GM19238 (cell line): ENCODE measurements at regions not wholly inside any gene's neighbourhood (a gene's known extent, or its start where the extent isn't known, plus 50 kb on each side); places are given as distances from the start of the nearest gene placed in this dataset.
"Not testable (repeated sequence)": the region's sequence is repeated elsewhere in the genome, so short reads cannot be mapped to it uniquely, and the experiment has no call there.

ENCODE experiments used
- DNase-seq: peaks from one replicate; pipeline ENCODE4 v3.0.0; 2011; ENCODE audit warnings: low spot score; ENCODE audit not compliant: insufficient read length

DNA sequence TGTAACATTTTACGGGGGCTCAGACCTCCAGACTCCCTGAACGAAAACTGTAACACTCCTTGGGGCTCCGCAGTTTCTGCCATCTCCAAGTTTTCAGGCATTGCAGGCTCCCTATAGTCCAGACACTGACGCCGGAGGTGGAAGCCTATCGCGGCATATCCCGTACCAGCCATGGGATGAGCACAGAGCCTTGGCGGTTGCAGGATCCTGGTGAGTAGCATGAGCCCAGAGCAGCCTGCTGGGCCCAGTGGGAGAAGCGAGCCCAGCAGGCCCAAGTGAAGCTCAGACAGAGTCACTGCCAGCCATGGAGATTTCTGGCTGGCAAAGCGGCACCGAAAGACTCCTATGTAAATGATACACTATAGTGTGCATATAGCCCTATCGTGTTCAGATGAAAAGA is 446.8 kb downstream of the COL11A1 start:
- no peak for DNase-seq

DNA sequence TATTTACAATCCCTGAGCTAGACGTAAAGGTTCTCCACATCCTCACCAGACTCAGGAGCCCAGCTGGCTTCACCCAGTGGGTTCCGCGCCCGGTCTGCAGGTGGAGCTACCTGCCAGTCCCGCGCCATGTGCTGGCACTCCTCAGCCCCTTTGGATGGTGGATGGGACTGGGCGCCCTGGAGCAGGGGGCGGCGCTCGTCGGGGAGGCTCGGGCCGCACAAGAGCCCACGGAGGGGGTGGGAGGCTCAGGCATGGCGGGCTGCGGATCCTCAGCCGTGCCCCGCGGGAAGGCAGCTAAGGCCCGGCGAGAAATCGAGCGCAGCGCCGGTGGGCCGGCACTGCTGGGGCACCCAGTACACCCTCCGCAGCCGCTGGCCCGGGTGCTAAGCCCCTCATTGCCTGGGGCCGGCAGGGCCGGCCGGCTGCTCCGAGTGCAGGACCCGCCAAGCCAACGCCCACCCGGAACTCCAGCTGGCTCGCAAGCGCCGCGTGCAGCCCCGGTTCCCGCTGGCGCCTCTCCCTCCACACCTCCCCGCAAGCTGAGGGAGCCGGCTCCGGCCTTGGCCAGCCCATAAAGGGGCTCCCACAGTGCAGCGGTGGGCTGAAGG is 448.3 kb downstream of the COL11A1 start:
- not testable (repeated sequence) for DNase-seq

DNA sequence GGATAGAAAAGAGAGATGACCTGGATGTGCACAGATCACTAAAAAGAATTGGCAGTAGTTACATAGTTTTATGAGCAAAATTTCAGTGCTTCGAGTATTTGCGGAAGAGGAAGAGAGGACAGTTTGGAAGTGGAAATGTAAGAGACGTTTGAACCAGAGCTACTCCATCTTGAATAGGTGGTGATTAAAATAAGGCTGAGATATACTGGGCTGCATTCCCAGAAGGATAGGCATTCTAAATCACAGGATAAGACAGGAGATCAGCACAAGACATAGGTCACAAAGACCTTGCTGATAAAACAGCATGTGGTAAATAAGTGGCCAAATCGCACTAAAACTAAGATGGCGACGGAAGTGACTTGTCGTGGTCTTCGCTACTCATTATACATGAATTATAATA is 453.3 kb downstream of the COL11A1 start:
- no peak for DNase-seq

DNA sequence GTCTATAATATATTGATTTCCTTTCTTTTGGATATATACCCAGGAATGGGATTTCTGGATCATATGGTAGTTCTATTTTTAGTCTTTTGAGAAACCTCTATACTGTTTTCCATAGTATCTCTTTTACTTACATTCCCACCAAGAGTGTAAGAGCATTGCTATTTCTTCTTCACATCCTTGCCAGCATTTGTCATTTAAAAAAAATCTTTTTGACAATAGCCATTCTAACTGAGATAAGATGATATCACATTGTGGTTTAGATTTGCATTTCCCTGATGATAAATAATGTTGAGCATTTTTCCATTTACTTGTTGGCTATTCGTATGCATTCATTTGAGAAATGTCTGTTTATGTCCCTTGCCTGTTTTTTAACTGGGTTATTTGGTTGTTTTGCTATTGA is 467.4 kb downstream of the COL11A1 start:
- no peak for DNase-seq

DNA sequence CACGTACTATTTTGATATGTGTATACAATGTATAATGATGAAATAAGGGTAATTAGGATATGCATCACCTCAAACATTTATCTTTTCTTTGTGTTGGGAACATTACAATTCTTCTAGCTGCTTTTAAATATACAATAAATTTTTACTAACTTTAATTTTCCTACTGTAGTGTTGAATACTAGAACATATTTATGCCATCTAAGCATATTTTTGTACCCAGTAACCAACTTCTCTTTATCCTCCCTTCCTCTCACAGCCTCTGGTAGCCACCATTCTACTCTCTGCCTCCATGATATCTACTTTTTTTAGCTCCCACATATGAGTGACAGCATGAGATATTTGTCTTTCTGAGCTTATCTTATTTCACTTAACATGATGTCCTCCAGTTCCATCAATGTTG is 468.0 kb downstream of the COL11A1 start:
- no peak for DNase-seq

DNA sequence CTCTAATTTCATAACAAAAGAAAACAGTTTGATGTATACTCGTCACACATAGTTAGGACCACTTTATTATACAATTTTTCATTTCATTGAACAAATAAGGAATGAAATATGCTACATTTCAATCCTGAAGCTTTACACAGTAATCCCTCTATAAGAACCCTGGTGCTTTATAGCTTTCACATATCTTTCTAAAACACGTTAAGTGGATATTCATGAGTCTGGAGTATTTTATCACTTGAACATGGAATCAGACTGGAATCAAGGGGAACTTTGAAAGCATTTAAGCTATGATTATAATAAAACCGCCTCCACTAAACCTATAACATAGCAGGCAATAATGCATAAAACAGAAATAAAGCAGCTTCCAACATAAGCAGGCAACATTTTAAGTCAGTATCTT is 476.6 kb downstream of the COL11A1 start:
- DNase-seq, result no peak

DNA sequence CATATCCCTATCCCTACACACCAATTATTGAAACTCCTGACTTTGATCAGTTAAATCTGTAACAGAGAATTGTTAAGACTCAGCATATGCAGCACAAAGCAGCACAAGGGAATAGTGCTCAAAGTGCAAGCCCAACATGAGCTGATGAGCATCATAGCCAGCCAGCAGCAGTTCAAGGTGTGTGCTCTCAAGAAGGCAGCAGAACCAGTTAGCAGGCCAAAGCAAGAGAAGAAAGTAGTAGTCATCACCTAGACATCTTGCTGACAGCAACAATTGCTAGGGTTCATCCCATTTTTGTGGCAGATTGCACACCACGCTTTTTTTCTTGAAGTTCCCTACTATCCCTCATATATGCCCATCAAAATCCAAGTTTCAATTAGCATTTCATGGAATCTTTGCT is 478.3 kb downstream of the COL11A1 start:
- DNase-seq, result no peak

DNA sequence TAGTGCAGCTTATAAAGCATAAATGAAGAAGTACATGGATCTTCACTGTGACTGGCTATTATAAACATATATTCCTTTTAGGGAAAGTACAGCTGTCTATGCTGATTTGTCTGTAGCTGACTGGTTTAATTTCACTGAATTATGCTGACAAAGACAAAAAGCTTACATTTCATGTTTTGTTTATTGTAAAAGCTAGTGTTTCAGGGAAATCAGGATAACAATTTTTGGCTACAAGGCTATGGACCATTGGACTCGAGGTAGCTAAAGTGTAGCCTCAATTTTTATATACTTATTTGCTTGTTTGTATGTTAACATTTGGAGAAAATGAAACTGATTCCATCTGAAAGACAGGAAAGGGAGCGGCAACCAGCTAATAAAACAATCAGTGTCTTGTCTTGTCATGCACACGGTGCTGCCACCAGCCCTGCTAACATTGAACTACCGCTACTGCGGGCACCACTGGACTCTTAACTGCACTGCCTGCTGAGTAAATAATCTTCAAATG is 480.2 kb downstream of the COL11A1 start:
- DNase-seq, result no peak

DNA sequence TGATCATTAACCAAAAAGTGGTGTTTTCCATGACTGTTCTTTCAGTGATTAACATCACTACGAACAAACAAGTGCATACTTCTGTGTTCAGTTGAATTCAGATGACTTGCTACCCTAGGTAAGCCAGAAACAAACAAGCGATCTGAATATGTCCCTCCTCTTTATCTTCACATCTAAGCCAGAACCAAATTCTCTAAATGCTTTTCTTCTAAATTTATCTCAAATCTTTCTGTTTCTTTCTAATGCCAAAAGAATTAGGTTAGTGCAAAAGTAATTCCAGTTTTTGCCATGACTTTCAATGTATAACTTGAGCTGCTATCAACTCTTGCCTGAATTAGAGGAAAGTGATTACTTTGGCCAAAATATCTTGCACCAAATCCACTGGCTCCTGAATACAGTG is 481.2 kb downstream of the COL11A1 start:
- no peak for DNase-seq

DNA sequence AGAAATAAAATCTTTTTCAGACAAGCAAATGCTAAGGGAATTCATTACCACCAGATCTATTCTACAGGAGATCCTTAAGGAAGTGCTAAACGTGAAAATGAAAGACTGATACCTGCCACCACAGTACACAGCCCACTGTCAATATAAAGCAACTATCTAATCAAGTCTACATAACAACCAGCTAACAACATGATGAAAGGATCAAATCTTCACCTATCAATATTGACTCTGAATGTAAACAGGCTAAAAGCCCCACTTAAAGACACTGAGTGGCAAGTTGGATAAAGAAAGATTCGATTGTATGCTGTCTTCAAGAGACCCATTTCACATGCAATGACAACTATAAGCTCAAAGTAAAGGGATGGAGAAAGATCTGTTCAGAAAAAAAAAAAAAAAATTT is 492.4 kb downstream of the COL11A1 start:
- DNase-seq, result no peak

DNA sequence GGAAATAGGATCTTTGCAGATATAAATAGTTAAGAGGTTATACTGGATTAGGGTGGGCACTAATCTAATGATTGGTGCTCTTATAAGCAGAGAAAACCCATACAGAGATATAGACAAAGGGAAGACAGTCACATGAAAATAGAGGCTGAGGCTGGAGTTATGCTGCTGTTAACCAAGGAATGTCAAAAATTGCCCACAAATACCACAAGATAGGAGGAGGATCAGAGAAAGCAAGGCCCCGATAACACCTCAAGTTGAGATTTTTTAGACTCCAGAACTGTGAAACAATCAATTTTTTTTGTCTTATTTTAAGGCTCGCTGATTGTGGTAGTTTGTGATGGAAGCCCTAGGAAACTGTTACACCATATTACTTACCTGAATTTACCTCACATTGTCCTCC is 513.2 kb downstream of the COL11A1 start:
- DNase-seq, result no peak

DNA sequence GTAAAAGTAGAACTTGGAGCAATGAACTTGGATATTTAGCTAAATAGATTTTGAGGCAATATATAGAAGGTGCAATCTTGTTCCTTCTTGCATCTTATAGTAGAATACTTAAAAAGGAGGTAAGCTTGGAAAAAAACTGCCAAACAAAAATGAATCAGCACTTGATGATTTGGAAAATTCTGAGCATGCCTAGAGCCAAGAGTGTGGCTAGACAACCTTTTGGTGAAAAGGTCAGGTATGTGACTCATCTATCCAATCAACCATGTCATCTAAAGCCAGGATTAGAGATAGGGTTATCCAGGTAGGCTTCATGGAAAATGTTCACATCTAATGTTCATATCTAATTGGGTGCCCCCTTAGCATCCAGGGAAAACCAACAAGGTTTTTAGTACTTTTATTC is 515.0 kb downstream of the COL11A1 start:
- DNase-seq, result no peak

DNA sequence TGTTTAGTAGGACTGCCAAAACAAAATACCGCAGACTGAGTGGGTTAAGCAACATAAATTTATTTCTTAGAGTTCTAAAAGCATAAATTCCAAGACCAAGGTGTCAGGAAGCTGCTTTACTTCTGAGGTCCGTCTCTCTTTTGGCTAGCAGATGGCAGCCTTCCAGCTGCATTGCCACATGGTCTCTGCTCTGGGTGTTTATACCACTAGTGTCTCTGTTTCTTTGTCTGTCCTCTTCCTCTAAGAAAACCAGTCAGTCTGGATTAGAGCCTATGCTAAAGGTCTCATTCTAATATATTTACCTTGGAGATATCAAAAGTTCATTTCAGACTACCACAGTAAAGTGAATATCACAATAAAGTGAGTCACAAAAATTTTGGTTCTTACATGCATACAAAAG is 519.8 kb downstream of the COL11A1 start:
- DNase-seq, result no peak

DNA sequence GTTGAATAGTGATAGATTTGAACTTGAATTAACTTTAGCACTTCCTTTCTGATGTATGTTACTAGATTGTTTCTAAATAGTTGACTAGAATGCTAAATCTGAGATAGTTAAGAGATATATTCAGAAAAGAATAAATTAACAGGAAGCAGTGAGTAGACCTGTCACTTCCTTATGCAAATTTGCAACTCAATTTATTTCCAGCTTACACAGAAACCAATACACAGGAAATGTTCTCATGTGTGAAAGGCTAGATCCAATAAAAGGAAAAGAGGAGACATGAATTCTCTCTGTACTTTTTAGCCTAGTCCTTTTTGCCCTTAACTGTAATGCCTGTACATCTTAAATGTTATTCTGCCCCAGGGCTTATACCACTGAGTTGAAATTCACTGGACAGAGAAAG is 522.3 kb downstream of the COL11A1 start:
- DNase-seq, result no peak

DNA sequence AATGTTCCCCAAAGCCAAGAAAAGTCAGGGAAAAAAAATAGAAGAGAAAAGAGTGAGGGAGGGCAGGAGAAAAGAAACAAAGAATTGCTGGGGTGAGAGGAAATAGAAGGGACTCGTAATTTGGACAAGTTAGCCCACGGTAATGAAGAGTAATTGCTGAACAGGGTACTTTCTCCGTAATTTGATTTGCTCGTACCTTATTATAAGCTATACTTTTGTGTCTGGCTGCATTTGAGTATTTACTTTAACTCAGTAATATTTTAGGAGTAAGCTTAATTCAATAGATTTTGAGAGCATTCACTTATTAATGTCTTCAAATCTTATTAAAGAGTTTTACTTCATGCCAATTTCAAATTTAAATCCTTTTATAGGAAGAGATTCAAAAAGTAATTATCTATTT is 527.5 kb downstream of the COL11A1 start:
- DNase-seq, result no peak

DNA sequence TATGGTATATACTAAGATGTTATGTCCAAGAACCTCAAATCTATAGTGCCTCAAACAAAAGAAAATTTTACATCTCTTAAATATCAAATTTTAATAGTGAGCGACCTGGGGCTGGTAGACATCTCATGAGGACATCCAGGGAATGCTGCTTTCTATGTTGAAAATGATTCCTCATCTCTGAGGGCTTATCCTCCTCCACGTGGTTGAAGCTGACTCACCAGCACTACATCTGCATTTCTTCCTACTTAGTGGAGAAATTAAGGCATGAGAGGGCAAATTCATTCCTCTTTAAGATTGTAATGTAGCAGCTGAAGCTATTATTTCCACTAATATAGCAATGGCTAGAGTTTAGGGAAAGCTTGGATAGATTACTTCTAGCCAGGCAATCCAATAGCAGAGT is 529.5 kb downstream of the COL11A1 start:
- no peak for DNase-seq

DNA sequence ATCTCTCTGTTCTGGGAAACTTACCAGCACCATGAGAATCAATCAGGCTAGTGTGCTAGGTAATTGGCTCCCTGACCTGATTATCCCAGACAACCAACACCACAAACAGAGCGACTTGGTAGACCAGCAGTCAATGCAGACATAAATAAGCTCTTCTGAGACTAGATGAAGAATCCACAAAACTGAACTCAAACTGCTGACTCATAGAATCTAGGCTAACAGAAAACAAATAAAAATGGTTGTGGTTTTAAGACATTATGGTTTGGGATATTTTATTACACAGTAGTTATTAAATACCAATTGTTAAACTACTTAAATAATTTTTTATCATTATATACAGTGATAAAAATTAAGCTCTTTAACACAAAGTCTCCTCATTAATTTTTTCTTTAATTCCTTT is 535.7 kb downstream of the COL11A1 start:
- no peak for DNase-seq

DNA sequence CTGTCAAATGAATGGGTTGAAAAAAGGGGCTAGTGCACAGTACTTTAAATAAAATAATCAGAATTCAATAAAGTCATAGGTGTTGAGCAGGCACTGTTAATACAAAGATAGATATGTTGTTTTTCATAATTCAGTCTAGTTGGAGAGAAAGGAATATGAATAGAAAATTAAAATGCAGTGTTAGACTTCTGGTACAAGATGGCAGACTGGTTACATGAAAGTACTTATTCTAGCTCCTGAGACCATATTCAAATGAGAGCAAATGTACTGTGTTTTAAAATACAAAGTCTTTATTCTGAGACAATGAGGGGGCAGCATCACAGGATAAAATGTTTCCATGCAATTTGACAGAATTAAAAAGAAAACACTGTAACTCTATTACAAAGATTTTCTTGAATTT is 542.1 kb downstream of the COL11A1 start:
- DNase-seq, result no peak

DNA sequence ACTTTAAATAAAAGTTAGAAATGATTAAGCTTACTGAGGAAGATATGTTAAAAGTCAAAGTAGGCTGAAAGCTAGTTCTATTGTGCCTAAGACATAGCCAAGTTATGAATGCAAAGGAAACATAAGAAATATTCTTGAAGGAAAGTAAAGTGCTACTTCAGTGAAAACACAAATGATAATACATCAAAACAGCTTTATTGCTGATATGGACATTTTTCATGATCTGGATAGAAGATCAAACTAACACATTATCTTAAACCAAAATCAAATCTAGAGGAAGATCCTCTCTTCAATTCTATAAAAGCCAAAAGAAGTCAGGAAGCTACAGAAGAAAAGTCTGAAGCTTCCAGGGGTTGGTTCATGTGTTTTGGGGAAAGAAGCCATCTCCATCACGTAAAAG is 545.9 kb downstream of the COL11A1 start:
- no peak for DNase-seq

DNA sequence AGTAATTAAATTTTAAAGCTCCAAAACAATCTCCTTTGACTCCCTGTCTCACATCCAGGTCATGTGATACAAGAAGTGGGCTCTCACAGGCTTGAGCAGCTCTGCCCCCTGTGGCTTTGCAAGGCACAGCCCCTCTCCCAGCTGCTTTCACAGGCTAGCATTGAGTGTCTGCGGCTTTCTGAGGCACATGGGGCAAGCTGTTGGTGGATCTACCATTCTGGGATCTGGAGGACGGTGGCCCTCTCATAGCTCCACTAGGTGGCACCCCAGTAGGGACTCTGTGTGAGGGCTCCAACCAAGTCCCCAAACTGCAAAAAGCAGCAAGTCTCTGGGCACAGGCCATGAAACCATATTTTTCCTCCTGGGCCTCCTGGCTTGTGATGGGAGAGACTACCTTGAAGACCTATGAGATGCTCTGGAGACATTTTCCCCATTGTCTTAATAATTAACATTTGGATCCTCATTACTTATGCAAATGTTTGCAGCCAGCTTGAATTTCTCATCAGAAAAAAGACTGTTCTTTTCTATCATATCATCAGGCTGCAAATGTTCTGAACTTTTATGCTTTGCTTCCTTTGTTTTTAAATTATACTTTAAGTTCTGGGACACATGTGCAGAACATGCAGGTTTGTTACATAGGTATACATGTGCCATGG is 554.1 kb upstream of the OLFM3 start:
- no peak for DNase-seq

DNA sequence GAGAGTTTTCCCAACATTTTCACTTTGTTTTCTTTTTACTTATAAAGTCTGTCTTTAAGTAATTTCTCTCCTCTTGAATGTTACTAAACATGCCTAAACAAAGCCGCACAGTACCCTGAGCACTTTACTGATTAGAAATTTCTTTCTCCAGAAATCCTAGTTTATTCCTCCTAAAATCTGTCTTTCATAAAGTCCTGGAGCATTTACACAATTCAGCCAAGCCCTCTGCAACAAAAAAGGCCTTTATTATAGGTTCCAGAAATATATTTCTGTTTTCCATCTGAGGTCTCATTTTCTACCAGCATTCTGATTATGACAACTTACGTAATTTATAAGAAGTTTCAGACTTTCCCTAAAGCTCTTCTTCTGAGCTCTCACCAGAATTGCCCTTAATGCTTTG is 549.5 kb upstream of the OLFM3 start:
- DNase-seq, result no peak

DNA sequence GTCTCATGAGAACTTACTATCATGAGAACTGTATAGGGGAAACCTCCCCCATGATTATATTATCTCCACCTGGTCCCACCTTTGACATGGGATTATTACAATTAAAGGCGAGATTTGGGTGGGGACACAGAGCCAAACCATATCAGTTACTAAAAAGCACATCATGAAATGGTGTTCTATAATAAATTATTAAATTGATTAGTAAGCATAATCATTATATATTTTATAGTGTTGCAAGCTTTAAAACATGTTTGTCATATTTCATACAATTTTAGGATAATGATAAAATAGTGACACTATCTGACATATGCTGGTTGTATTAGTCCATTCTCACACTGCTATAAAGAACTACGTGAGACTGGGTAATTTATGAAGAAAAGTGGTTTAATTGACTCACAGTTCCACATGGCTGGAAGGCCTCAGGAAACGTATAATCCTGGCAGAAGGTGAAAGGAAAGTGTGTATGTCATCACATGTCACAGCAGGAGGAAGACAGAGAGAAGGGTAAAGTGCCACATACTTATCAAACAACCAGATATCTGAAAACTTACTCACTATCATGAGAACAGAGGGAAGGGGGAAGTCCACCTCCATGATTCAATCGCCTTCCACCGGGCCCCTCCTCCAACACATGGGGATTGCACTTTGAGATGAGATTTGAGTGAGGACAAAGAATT is 539.2 kb upstream of the OLFM3 start:
- DNase-seq, result no peak

DNA sequence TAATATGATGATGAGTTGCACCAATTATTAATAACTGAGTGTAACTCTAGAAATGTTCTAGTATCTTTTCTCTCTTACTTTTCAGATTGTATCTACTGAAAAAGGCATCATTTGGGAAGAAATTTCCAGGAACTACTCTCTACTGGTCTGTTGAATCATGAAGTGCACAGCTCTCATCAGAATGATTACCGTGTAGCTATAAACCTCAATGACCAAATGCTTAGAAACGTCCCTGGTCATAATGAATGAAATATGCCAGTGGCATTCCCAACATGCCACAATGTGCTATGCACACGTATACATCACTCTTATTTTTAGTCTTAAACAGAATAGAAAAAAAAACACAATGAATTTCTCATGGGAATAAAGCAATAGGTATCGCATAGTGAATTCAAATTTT is 534.3 kb upstream of the OLFM3 start:
- no peak for DNase-seq
